GM23338 (cell line): ENCODE measurements at regions not wholly inside any gene's neighbourhood (a gene's known extent, or its start where the extent isn't known, plus 50 kb on each side); places are given as distances from the start of the nearest gene placed in this dataset.

Experiments used
- ATAC-seq: fragments of 200-7000 bp; cut with Tn5 transposase; 3 replicates; pipeline ENCODE4 v1.9.1; 2020
- DNase-seq: peaks from one replicate; pipeline ENCODE4 v3.0.0-alpha.2; 2015; ENCODE audit warnings: low spot score
- H2AFZ ChIP-seq: fragments of 200-600 bp; sonication (generic); 2 replicates; pipeline ENCODE4 v1.8.0; 2016; ENCODE audit warnings: antibody characterized with exemption, mild to moderate bottlenecking, moderate library complexity
- H3F3A ChIP-seq: fragments of 200-600 bp; sonication (generic); replicated peaks from 2 replicates; pipeline ENCODE4 v1.8.0; 2017; ENCODE audit warnings: antibody characterized with exemption, mixed run types, low read depth
- H3K27ac ChIP-seq: fragments of 200-600 bp; sonication (generic); 2 replicates; pipeline ENCODE4 v1.6.1; 2016; ENCODE audit warnings: low read depth
- H3K27me3 ChIP-seq: fragments of 200-600 bp; sonication (generic); 2 replicates; pipeline ENCODE4 v1.8.0; 2016; ENCODE audit warnings: mild to moderate bottlenecking, mixed run types, moderate library complexity; ENCODE audit not compliant: insufficient read depth
- H3K36me3 ChIP-seq: fragments of 200-600 bp; sonication (generic); 2 replicates; pipeline ENCODE4 v1.8.0; 2016; ENCODE audit warnings: mild to moderate bottlenecking; ENCODE audit not compliant: insufficient read depth
- H3K4me1 ChIP-seq: fragments of 200-600 bp; sonication (generic); 2 replicates; pipeline ENCODE4 v1.8.0; 2016; ENCODE audit warnings: mild to moderate bottlenecking, moderate library complexity; ENCODE audit not compliant: insufficient read depth
- H3K4me2 ChIP-seq: fragments of 200-600 bp; sonication (generic); 2 replicates; pipeline ENCODE4 v1.7.1; 2017; ENCODE audit warnings: mixed run types
- H3K4me3 ChIP-seq: fragments of 200-600 bp; sonication (generic); 2 replicates; pipeline ENCODE4 v1.6.1; 2016; ENCODE audit warnings: mixed run types
- H3K79me2 ChIP-seq: fragments of 200-600 bp; sonication (generic); replicated peaks from 2 replicates; pipeline ENCODE4 v1.8.0; 2017; ENCODE audit warnings: mild to moderate bottlenecking; ENCODE audit not compliant: insufficient read depth
- H3K9me2 ChIP-seq: fragments of 200-600 bp; sonication (generic); 2 replicates; pipeline ENCODE4 v1.8.0; 2017; ENCODE audit not compliant: insufficient read depth
- H4K20me1 ChIP-seq: fragments of 200-600 bp; sonication (generic); replicated peaks from 2 replicates; pipeline ENCODE4 v1.8.0; 2017; ENCODE audit warnings: mild to moderate bottlenecking; ENCODE audit not compliant: insufficient read depth
- H3K27ac Mint-ChIP-seq: 2 replicates; pipeline ENCODE4 v1.8.0; 2020; ENCODE audit warnings: inconsistent platforms, mild to moderate bottlenecking, moderate library complexity, mixed read lengths
- H3K27me3 Mint-ChIP-seq: 3 replicates; pipeline ENCODE4 v1.8.0; 2022; ENCODE audit warnings: low read depth, mild to moderate bottlenecking, moderate library complexity, mixed read lengths, inconsistent platforms; ENCODE audit not compliant: insufficient read depth, poor library complexity
- H3K36me3 Mint-ChIP-seq: 3 replicates; pipeline ENCODE4 v1.8.0; 2021; ENCODE audit warnings: low read depth, mild to moderate bottlenecking, inconsistent platforms, moderate library complexity, mixed read lengths
- H3K4me1 Mint-ChIP-seq: 3 replicates; pipeline ENCODE4 v1.8.0; 2020; ENCODE audit warnings: mild to moderate bottlenecking, inconsistent platforms, mixed read lengths
- H3K4me3 Mint-ChIP-seq: 3 replicates; pipeline ENCODE4 v1.8.0; 2021; ENCODE audit warnings: moderate library complexity, mild to moderate bottlenecking, inconsistent platforms, mixed read lengths
- H3K9me3 Mint-ChIP-seq: 3 replicates; pipeline ENCODE4 v1.8.0; 2020; ENCODE audit warnings: moderate library complexity, mild to moderate bottlenecking, inconsistent platforms, mixed read lengths
- CTCF ChIP-seq, 2 experiments: fragments of 200-600 bp in 1 of 2; sonication (generic) in 1 of 2; conservative IDR thresholded peaks; 2 replicates each; pipeline versions ENCODE4 v1.5.1 to v1.6.1; 2016 to 2017; ENCODE audit warnings: antibody characterized with exemption in 2 of 2, low read depth in 2 of 2, mild to moderate bottlenecking in 2 of 2, moderate library complexity in 1 of 2
- ETS1 ChIP-seq: IDR thresholded peaks from 2 replicates; pipeline ENCODE4 v1.6.1; 2016; ENCODE audit warnings: antibody characterized with exemption
- JUNB ChIP-seq: IDR thresholded peaks from one replicate; pipeline ENCODE4 v1.6.1; 2016; ENCODE audit warnings: antibody characterized with exemption; ENCODE audit not compliant: unreplicated experiment
- NANOG ChIP-seq: IDR thresholded peaks from 2 replicates; pipeline ENCODE4 v1.6.1; 2016; ENCODE audit warnings: antibody characterized with exemption, borderline replicate concordance
- ZNF114 ChIP-seq: fragments of 250-450 bp; sonication (Bioruptor Pico); IDR thresholded peaks from 2 replicates; pipeline ENCODE4 v1.5.0; 2020; ENCODE audit warnings: mild to moderate bottlenecking, moderate library complexity
- ZNF331 ChIP-seq: fragments of 250-450 bp; sonication (Bioruptor Pico); IDR thresholded peaks from 2 replicates; pipeline ENCODE4 v1.5.0; 2020; ENCODE audit warnings: low read depth, mild to moderate bottlenecking, moderate library complexity
- ZNF462 ChIP-seq: fragments of 250-450 bp; sonication (Bioruptor Pico); IDR thresholded peaks from 2 replicates; pipeline ENCODE4 v1.5.0; 2020; ENCODE audit warnings: mild to moderate bottlenecking, moderate library complexity

- no peak for TF ChIP-seq ZNF462 (CRISPR knock-in tag)
- no peak for TF ChIP-seq ZNF331 (CRISPR knock-in tag)
- TF ChIP-seq CTCF (conservative IDR thresholded peaks at IDR 0.05; ENCODE audit: low read depth in 2 of 2), result no peak
- no peak for TF ChIP-seq ETS1
Measured at GRCh38 chr1:10857687-10858086, 61.2 kb upstream of the CASZ1 start (continued).

GRCh38 chr1:10860218-10860617, 63.8 kb upstream of the CASZ1 start:
- Histone ChIP-seq H4K20me1 (no peaks in the 10 kb centered on the region), H2AFZ (peak overlapping the region; percentile 66), H3F3A (0 out of 2 replicates have a peak, but pooled peaks cover 4% of the 10 kb centered on the region), H3K36me3 (no peaks in the 10 kb centered on the region), H3K27ac (no peak overlapping the region), H3K9me2 (no peaks in the 10 kb centered on the region), H3K4me1 (peaks cover 39% of the 10 kb centered on the region), H3K27me3 (peaks cover 8% of the 10 kb centered on the region), H3K79me2 (no peaks in the 10 kb centered on the region), H3K4me3 (no peak overlapping the region), H3K4me2 (peak overlapping the region; percentile 59; the same call in 1 of the 2 replicates)
- Mint-ChIP-seq H3K9me3 (peaks cover 5% of the 10 kb centered on the region), H3K27ac (no peak overlapping the region), H3K27me3 (peaks cover 16% of the 10 kb centered on the region), H3K4me1 (peaks cover 44% of the 10 kb centered on the region), H3K36me3 (no peaks in the 10 kb centered on the region; the same call in 2 of the 3 replicates), H3K4me3 (no peak overlapping the region; the same call in 2 of the 3 replicates)
- peak; percentile 25 for ATAC-seq
- TF ChIP-seq NANOG (no peak), ZNF331 (CRISPR knock-in tag) (no peak), ZNF114 (CRISPR knock-in tag) (no peak), JUNB (no peak)
- no peak for DNase-seq
